A673 (cell line): ENCODE measurements at regions not wholly inside any gene's neighbourhood (a gene's known extent, or its start where the extent isn't known, plus 50 kb on each side); places are given as distances from the start of the nearest gene placed in this dataset.

Experiments used
- BruUV-seq: library from RNA; stranded (reverse); fragments of 400-500 nt; replicated peaks from 2 replicates; lab custom pipeline; 2021; lab: Mats Ljungman, UMichigan
- CTCF ChIA-PET: fragments of 300-600 bp; sonication (Branson Sonifier 250); formaldehyde crosslinking; loops from one replicate; lab custom pipeline; 2022; ENCODE audit warnings: antibody characterized with exemption; lab: Charles Lee
- POLR2A ChIA-PET: fragments of 300-600 bp; sonication (Branson Sonifier 250); formaldehyde crosslinking; loops from one replicate; lab custom pipeline; 2022; ENCODE audit warnings: antibody characterized with exemption; ENCODE audit not compliant: low non-redundant PET; lab: Charles Lee
- DNase-seq: peaks from one replicate; pipeline ENCODE4 v3.0.0-alpha.2; 2015; ENCODE audit warnings: low spot score
- H3K27ac ChIP-seq: fragments of 200-600 bp; sonication (generic); 2 replicates; pipeline ENCODE4 v1.5.1; 2016; ENCODE audit warnings: mixed run types, low read depth, mild to moderate bottlenecking, mixed read lengths, antibody characterized with exemption, low read length; ENCODE audit not compliant: poor library complexity, severe bottlenecking
- H3K27me3 ChIP-seq: fragments of 200-600 bp; sonication (generic); replicated peaks from 2 replicates; pipeline ENCODE4 v1.6.1; 2017; ENCODE audit warnings: mixed run types, low read depth, mild to moderate bottlenecking, mixed read lengths, antibody characterized with exemption, low read length; ENCODE audit not compliant: insufficient read depth, poor library complexity
- H3K36me3 ChIP-seq: fragments of 200-600 bp; sonication (generic); 2 replicates; pipeline ENCODE4 v1.6.1; 2016; ENCODE audit warnings: mixed run types, mild to moderate bottlenecking, mixed read lengths, antibody characterized with exemption, low read length; ENCODE audit not compliant: insufficient read depth, poor library complexity, severe bottlenecking
- H3K4me1 ChIP-seq: fragments of 200-600 bp; sonication (generic); 2 replicates; pipeline ENCODE4 v1.6.1; 2017; ENCODE audit warnings: mixed run types, mild to moderate bottlenecking, mixed read lengths, antibody characterized with exemption, low read length; ENCODE audit not compliant: insufficient read depth, poor library complexity, severe bottlenecking
- H3K4me3 ChIP-seq: fragments of 200-600 bp; sonication (generic); 2 replicates; pipeline ENCODE4 v1.5.1; 2016; ENCODE audit warnings: low read depth, mixed run types, mild to moderate bottlenecking, mixed read lengths, low read length; ENCODE audit not compliant: poor library complexity, severe bottlenecking
- H3K9me3 ChIP-seq: fragments of 200-600 bp; sonication (generic); 2 replicates; pipeline ENCODE4 v1.6.1; 2016; ENCODE audit warnings: mixed run types, low read depth, mild to moderate bottlenecking, mixed read lengths, antibody characterized with exemption, low read length; ENCODE audit not compliant: poor library complexity, severe bottlenecking
- EZH2 ChIP-seq: fragments of 200-600 bp; sonication (generic); IDR thresholded peaks from 2 replicates; pipeline ENCODE4 v1.6.1; 2017; ENCODE audit warnings: borderline replicate concordance, low read depth, mild to moderate bottlenecking, mixed read lengths, antibody characterized with exemption, low read length; ENCODE audit not compliant: poor library complexity, severe bottlenecking
- intact Hi-C: fragments of 100-400 bp; cut with micrococcal nuclease; formaldehyde crosslinking; loops from one replicate; pipeline ENCODE4 v1.10.0; 2022; ENCODE audit not compliant: unreplicated experiment
- TF ChIP-seq, protein P1 (sequence below): fragments of 300-800, 200-600 bp; sonication (generic); conservative IDR thresholded peaks from 2 replicates; pipeline ENCODE4 v1.5.1; 2017; ENCODE audit warnings: low read depth, mild to moderate bottlenecking, antibody characterized with exemption, low read length, moderate library complexity, mixed read lengths

DNA sequence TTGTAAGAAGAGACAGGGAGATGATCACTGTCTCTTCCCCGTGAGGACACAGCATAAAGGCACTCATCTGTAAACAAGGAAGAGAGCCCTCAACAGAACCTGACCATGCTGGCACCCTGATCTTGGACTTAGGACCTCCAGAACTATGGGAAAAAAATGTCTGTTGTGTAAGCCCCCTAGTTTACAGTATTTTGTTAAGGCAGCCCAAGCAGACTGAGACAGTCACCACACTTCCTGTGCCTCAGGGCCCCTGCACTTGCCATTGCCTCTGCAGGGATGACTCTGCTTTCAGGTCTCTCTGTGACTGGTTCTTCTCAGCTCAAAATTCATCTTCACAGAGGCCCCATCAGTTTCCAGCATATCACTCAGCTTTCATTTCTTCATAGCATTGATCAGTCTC is 372.1 kb downstream of the TLE1 start:
- H3K27me3 ChIP-seq = no peaks in the 10 kb centered on the region
- POLR2A ChIA-PET = no interaction called here
- no peaks in the 10 kb centered on the region for H3K4me1 ChIP-seq
- intact Hi-C loops = no loop called here
- CTCF ChIA-PET = no interaction called here
- H3K27ac ChIP-seq = no peak overlapping the region
- no TSS peak for BruUV-seq
- H3K9me3 ChIP-seq = peaks cover 6% of the 10 kb centered on the region
- no peak for DNase-seq
- no peaks in the 10 kb centered on the region for H3K36me3 ChIP-seq
- no peak overlapping the region for H3K4me3 ChIP-seq
- TF ChIP-seq EZH2 = no peak
- TF ChIP-seq, protein P1, sequence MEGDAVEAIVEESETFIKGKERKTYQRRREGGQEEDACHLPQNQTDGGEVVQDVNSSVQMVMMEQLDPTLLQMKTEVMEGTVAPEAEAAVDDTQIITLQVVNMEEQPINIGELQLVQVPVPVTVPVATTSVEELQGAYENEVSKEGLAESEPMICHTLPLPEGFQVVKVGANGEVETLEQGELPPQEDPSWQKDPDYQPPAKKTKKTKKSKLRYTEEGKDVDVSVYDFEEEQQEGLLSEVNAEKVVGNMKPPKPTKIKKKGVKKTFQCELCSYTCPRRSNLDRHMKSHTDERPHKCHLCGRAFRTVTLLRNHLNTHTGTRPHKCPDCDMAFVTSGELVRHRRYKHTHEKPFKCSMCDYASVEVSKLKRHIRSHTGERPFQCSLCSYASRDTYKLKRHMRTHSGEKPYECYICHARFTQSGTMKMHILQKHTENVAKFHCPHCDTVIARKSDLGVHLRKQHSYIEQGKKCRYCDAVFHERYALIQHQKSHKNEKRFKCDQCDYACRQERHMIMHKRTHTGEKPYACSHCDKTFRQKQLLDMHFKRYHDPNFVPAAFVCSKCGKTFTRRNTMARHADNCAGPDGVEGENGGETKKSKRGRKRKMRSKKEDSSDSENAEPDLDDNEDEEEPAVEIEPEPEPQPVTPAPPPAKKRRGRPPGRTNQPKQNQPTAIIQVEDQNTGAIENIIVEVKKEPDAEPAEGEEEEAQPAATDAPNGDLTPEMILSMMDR = no peak

DNA sequence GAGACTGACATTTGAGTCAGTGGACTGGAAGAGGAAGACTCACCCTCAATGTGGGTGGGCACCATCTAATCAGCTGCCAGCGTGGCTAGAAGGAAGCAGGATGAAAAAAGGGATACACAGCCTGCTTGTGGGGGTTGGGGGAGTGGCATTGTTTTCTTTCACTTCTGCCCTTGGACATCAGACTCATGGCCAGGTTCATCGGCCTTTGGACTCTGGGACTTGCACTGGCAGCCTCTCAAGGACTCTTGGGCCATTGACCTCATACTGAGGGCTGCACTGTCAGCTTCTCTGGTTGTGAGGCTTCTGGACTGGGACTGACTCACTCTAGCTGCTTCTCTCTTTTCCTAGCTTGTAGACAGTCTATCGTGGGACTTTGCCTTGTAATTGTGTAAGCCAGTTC is 374.9 kb downstream of the TLE1 start:
- Histone ChIP-seq H3K27me3 (no peaks in the 10 kb centered on the region), H3K27ac (no peak overlapping the region), H3K9me3 (peaks cover 6% of the 10 kb centered on the region), H3K36me3 (no peaks in the 10 kb centered on the region), H3K4me3 (no peak overlapping the region), H3K4me1 (no peaks in the 10 kb centered on the region)
- CTCF ChIA-PET = no interaction called here
- intact Hi-C loops = no loop called here
- TF ChIP-seq EZH2 = no peak
- TF ChIP-seq, protein P1 = no peak
- POLR2A ChIA-PET = no interaction called here
- DNase-seq = no peak
- BruUV-seq = no TSS peak

DNA sequence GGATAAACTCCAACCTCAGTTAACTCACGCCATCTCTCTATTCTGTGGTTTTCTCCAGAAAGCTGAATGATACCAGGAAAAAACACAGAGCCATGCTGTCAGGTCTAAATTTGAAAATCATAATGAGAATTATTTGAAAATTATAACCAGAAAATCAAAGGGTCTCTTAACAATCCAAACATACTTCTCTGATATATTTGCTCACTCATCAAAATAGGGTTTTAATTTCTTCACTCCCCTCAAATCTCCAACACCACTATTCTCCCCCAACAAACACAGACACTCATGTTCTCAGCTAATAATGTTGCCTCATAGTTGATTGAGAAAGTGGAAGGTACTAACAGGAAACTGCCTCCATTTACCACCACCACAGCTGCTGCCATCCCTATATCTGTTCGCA is 375.5 kb downstream of the TLE1 start:
- no peaks in the 10 kb centered on the region for H3K27me3 ChIP-seq
- no peak overlapping the region for H3K4me3 ChIP-seq
- H3K36me3 ChIP-seq = no peaks in the 10 kb centered on the region
- intact Hi-C loops = no loop called here
- H3K27ac ChIP-seq = no peak overlapping the region
- CTCF ChIA-PET = no interaction called here
- DNase-seq = no peak
- TF ChIP-seq, protein P1 = no peak
- no peak for TF ChIP-seq EZH2
- POLR2A ChIA-PET = no interaction called here
- peaks cover 6% of the 10 kb centered on the region for H3K9me3 ChIP-seq
- no TSS peak for BruUV-seq
- H3K4me1 ChIP-seq = no peaks in the 10 kb centered on the region
